K562 (cell line): ENCODE measurements at regions not wholly inside any gene's neighbourhood (a gene's known extent, or its start where the extent isn't known, plus 50 kb on each side); places are given as distances from the start of the nearest gene placed in this dataset.

ENCODE experiments used
- ATAC-seq: fragments of 200-7000 bp; cut with Tn5 transposase; 3 replicates; pipeline ENCODE4 v1.9.1; 2020; ENCODE audit warnings: moderate library complexity
- BruUV-seq: library from RNA; stranded (reverse); fragments of 400-500 nt; replicated peaks from 2 replicates; lab custom pipeline; 2021; lab: Mats Ljungman, UMichigan
- CTCF ChIA-PET: fragments of 300-600 bp; formaldehyde crosslinking; extraction: SDS; loops from one replicate; lab custom pipeline; 2021; ENCODE audit warnings: low intra/inter-chr PET ratio; lab: Yijun Ruan, JAX
- POLR2A ChIA-PET: fragments of 300-600, 350-650 bp; sonication (Branson Sonifier 250); formaldehyde crosslinking; extraction: SDS; loops from one replicate; lab custom pipeline; 2021; ENCODE audit warnings: antibody characterized with exemption, inconsistent platforms; lab: Yijun Ruan, JAX
- DNase-seq, 4 experiments: peaks; one replicate each; pipeline versions ENCODE4 v3.0.0 to v3.0.0-alpha.2; 2011 to 2018; ENCODE audit warnings: low spot score in 3 of 4, mixed read lengths in 3 of 4; ENCODE audit errors: extremely low read depth in 1 of 4
- FAIRE-seq: peaks from 2 replicates; lab custom pipeline; 2011; peaks lifted over from hg19 to GRCh38; lab: Jason Lieb, UNC
- H2AFZ ChIP-seq: 2 replicates; pipeline ENCODE4 v1.6.0; 2011; ENCODE audit warnings: low read depth, low read length, control low read depth, inconsistent platforms
- H3K27ac ChIP-seq: fragments of 200-600 bp; 3 replicates; pipeline ENCODE4 v1.8.0; 2011; ENCODE audit warnings: low read depth, mild to moderate bottlenecking, control low read depth, inconsistent platforms, low read length, moderate library complexity, mixed read lengths; ENCODE audit errors: extremely low read depth
- H3K27me3 ChIP-seq, 2 experiments: fragments of 300-600 bp in 1 of 2; 2 replicates in 1 of 2; 3 replicates in 1 of 2; pipeline versions ENCODE4 v1.6.0 to v1.8.0; 2011; ENCODE audit warnings: inconsistent platforms in 2 of 2, low read length in 2 of 2, mild to moderate bottlenecking in 1 of 2, mixed read lengths in 1 of 2, moderate library complexity in 1 of 2; ENCODE audit not compliant: control insufficient read depth in 2 of 2, insufficient read depth in 2 of 2
- H3K36me3 ChIP-seq: fragments of 300-600 bp; 3 replicates; pipeline ENCODE4 v1.8.0; 2011; ENCODE audit warnings: mild to moderate bottlenecking, low read length, inconsistent platforms; ENCODE audit not compliant: control insufficient read depth, insufficient read depth
- H3K4me1 ChIP-seq, 2 experiments: fragments of 200-600 bp in 1 of 2; replicated peaks in 1 of 2; 2 replicates in 1 of 2; 3 replicates in 1 of 2; pipeline versions ENCODE4 v1.5.1 to v1.8.0; 2011; ENCODE audit warnings: inconsistent platforms in 2 of 2, low read length in 2 of 2, mild to moderate bottlenecking in 1 of 2, mixed read lengths in 1 of 2, moderate library complexity in 1 of 2; ENCODE audit not compliant: control insufficient read depth in 2 of 2, insufficient read depth in 2 of 2
- H3K4me2 ChIP-seq: 2 replicates; pipeline ENCODE4 v1.6.1; 2011; ENCODE audit warnings: low read length, control low read depth, inconsistent platforms, mixed read lengths; ENCODE audit not compliant: insufficient read depth
- H3K4me3 ChIP-seq: fragments of 200-600 bp; sonication (generic), shearing (Covaris generic); 2 replicates; pipeline ENCODE4 v1.5.1; 2016; ENCODE audit warnings: control low read depth, inconsistent platforms
- H3K79me2 ChIP-seq: fragments of 200-600 bp; 3 replicates; pipeline ENCODE4 v1.8.0; 2011; ENCODE audit warnings: low read length, inconsistent platforms; ENCODE audit not compliant: control insufficient read depth, insufficient read depth
- H3K9ac ChIP-seq, 2 experiments: 2 replicates each; pipeline versions ENCODE4 v1.6.0 to v1.6.1; 2011; ENCODE audit warnings: low read depth in 2 of 2, low read length in 2 of 2, control low read depth in 1 of 2, inconsistent platforms in 1 of 2, mild to moderate bottlenecking in 1 of 2, mixed read lengths in 1 of 2; ENCODE audit not compliant: insufficient read depth in 1 of 2
- H3K9me1 ChIP-seq: one replicate; pipeline ENCODE4 v1.6.0; 2011; ENCODE audit warnings: inconsistent platforms, mild to moderate bottlenecking, low read length, moderate library complexity; ENCODE audit not compliant: control insufficient read depth, insufficient read depth
- H3K9me3 ChIP-seq: replicated peaks from 2 replicates; pipeline ENCODE4 v1.5.1; 2011; ENCODE audit warnings: low read depth, low read length, inconsistent platforms; ENCODE audit not compliant: control insufficient read depth, insufficient read depth
- H4K20me1 ChIP-seq: replicated peaks from 2 replicates; pipeline ENCODE4 v1.6.1; 2011; ENCODE audit warnings: low read length, inconsistent platforms, mixed read lengths; ENCODE audit not compliant: control insufficient read depth, insufficient read depth
- BRF2 ChIP-seq: IDR thresholded peaks from 3 replicates; pipeline ENCODE4 v1.6.1; 2011; ENCODE audit warnings: borderline replicate concordance, mild to moderate bottlenecking; ENCODE audit not compliant: insufficient read length, insufficient read depth
- CHAMP1 ChIP-seq: fragments of 450-650 bp; IDR thresholded peaks from 2 replicates; pipeline ENCODE4 v1.6.1; 2016; ENCODE audit warnings: mild to moderate bottlenecking
- FOS ChIP-seq: IDR thresholded peaks from 3 replicates; pipeline ENCODE4 v1.6.1; 2011; ENCODE audit not compliant: insufficient read length; ENCODE audit errors: extremely low read depth
- FOXM1 ChIP-seq, 2 experiments: fragments of 450-650 bp in 1 of 2; sonication (generic) in 1 of 2; formaldehyde crosslinking in 1 of 2; IDR thresholded peaks; 2 replicates each; pipeline versions ENCODE4 v1.6.1 to v1.9.0; 2017 to 2022; ENCODE audit warnings: low read depth in 2 of 2, mild to moderate bottlenecking in 2 of 2, missing genetic modification reagents in 1 of 2, moderate library complexity in 1 of 2
- GABPB1 ChIP-seq: sonication (generic); formaldehyde crosslinking; IDR thresholded peaks from 2 replicates; pipeline ENCODE4 v1.8.0; 2022; ENCODE audit warnings: mild to moderate bottlenecking, missing genetic modification reagents
- KLF1 ChIP-seq: fragments of 450-650 bp; IDR thresholded peaks from 2 replicates; pipeline ENCODE4 v1.6.1; 2016; ENCODE audit warnings: missing genetic modification characterization, missing compliant biosample characterization
- NBN ChIP-seq: fragments of 450-650 bp; IDR thresholded peaks from 2 replicates; pipeline ENCODE4 v1.6.1; 2016; ENCODE audit warnings: low read depth, mild to moderate bottlenecking
- WGBS: fragments of 100-300 bp; shearing (Covaris generic); methylation state at CpG from one replicate; pipeline ENCODE4 v1.1.6; 2016; ENCODE audit warnings: low coverage, mixed read lengths; ENCODE audit not compliant: insufficient coverage; ENCODE audit errors: missing lambda C conversion rate; 5-methylcytosine and 5-hydroxymethylcytosine counted together
- in situ Hi-C: fragments of 300-500 bp; cut with MboI; formaldehyde crosslinking; loops from 4 replicates; pipeline ENCODE4 v1.15.0; 2018; ENCODE audit warnings: inconsistent platforms, mixed read lengths
- intact Hi-C: fragments of 100-400 bp; cut with micrococcal nuclease; formaldehyde crosslinking; loops from 2 replicates; pipeline ENCODE4 v1.14.2; 2022
- TF ChIP-seq, protein P1 (sequence below), 2 experiments: fragments of 450-650 bp; IDR thresholded peaks; 2 replicates each; pipeline ENCODE4 v1.6.1; 2018; ENCODE audit warnings: mild to moderate bottlenecking in 2 of 2, low read depth in 1 of 2; ENCODE audit not compliant: partially characterized antibody in 2 of 2

GRCh38 chr6:27720607-27721580 is 191.3 kb downstream of the OR2B2 start:
- Histone ChIP-seq H3K36me3 (no peaks in the 10 kb centered on the region), H2AFZ (peak overlapping the region; percentile 49), H3K9ac (peak overlapping the region; percentile 22 to 39; a peak in 2 of 4 replicates), H3K4me1 (peaks cover 0 to 12% of the 10 kb centered on the region in 2 experiments; a peak in 2 of 5 replicates), H4K20me1 (no peaks in the 10 kb centered on the region), H3K27ac (peak overlapping the region; percentile 28; the same call in 2 of the 3 replicates), H3K27me3 (no peaks in the 10 kb centered on the region), H3K4me2 (peak overlapping the region; percentile 44), H3K4me3 (peak overlapping the region; percentile 31), H3K9me3 (no peaks in the 10 kb centered on the region), H3K9me1 (no peaks in the 10 kb centered on the region), H3K79me2 (no peaks in the 10 kb centered on the region)
- in situ Hi-C loops (no loop called here), intact Hi-C loops (no loop called here)
- DNase-seq (peak; percentile 59 to 88 (median 69)), ATAC-seq (peak; percentile 87), FAIRE-seq (peak; percentile 83)
- BruUV-seq, result TSS peak; percentile 100
- ChIA-PET POLR2A (interaction anchor here (0.5 to 0.6 kb wide), 3 partner anchors 37 to 1476 kb away, joined by 3 to 4 read pairs (median 3); no protein-coding TSS in a partner anchor), CTCF (interaction anchor here (0.8 kb wide), 1 partner anchor 192 kb away, joined by 3 read pairs; no protein-coding TSS in a partner anchor)
- 21% methylated on average over 19 of the region's 19 CpGs for WGBS
- TF ChIP-seq, protein P1, sequence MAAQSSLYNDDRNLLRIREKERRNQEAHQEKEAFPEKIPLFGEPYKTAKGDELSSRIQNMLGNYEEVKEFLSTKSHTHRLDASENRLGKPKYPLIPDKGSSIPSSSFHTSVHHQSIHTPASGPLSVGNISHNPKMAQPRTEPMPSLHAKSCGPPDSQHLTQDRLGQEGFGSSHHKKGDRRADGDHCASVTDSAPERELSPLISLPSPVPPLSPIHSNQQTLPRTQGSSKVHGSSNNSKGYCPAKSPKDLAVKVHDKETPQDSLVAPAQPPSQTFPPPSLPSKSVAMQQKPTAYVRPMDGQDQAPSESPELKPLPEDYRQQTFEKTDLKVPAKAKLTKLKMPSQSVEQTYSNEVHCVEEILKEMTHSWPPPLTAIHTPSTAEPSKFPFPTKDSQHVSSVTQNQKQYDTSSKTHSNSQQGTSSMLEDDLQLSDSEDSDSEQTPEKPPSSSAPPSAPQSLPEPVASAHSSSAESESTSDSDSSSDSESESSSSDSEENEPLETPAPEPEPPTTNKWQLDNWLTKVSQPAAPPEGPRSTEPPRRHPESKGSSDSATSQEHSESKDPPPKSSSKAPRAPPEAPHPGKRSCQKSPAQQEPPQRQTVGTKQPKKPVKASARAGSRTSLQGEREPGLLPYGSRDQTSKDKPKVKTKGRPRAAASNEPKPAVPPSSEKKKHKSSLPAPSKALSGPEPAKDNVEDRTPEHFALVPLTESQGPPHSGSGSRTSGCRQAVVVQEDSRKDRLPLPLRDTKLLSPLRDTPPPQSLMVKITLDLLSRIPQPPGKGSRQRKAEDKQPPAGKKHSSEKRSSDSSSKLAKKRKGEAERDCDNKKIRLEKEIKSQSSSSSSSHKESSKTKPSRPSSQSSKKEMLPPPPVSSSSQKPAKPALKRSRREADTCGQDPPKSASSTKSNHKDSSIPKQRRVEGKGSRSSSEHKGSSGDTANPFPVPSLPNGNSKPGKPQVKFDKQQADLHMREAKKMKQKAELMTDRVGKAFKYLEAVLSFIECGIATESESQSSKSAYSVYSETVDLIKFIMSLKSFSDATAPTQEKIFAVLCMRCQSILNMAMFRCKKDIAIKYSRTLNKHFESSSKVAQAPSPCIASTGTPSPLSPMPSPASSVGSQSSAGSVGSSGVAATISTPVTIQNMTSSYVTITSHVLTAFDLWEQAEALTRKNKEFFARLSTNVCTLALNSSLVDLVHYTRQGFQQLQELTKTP (IDR thresholded peaks at IDR 0.05; ENCODE audit: low read depth in 1 of 2, partially characterized antibody in 2 of 2), result peak in 1 of 2 experiments; percentile 62
- TF ChIP-seq FOS (peak; percentile 4), KLF1 (tag) (no peak), BRF2 (no peak), CHAMP1 (0 out of 2 replicates have a peak, but pooled peaks have one; percentile 15), GABPB1 (peak; percentile 57; the same call in 1 of the 2 replicates), FOXM1 (IDR thresholded peaks at IDR 0.05; ENCODE audit: low read depth) (peak; percentile 40; the same call in 1 of the 2 replicates), FOXM1 (CRISPR knock-in tag; IDR thresholded peaks at IDR 0.05; ENCODE audit: low read depth) (no peak), NBN (peak; percentile 17; the same call in 1 of the 2 replicates)
